ENCODE measurements at regions not wholly inside any gene's neighbourhood (a gene's known extent, or its start where the extent isn't known, plus 50 kb on each side); places are given as distances from the start of the nearest gene placed in this dataset.

DNA sequence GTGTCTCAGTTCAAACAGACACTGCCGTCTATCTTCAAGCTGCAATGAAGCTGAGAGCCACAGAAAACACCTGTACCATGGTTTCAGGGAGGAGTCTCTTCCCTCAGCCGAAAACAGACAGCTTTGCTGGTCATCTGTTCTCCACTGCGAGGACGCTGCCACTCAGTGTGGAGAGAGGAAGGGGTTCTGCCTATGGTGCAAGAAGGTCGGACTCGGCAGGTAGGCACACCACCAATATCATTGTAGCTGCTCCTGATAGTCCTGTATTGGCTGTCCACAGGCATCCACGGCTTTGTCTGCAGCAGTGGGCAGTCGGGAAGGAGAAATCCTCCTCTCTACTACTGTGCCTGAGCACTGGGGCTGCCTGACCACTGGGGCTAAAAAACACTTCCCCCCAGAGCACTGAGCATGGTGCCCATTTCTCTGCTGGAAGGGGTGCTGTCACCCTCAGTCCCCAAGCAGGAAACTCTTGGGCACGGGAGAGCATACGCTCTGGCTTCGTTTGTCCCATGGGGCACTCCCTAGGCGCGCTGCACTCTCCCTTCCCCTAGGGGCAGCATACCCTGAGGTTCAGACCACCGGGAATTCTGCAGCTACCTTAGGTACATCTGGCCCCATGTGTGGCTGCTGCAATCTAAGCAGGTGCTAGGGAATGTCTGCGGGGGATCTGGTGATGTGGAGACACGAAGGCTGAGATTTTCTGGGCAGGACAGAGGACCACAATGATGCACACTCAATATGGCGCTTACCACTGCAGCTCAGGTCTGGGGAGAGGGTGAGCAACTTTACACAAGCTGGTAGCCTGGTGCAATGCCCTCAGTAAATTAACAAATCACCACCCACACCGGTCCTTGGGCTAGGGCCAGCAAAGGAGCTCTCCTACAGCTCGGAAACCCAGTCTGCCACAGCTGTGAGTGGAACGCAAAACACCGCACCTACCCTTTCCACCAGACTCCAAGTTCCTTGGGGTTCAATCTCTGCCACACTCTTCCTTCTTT lies 880.9 kb upstream of the SEMA6A start:
- H3K9me3 ChIP-seq (ENCODE audit: control insufficient read depth in 4 of 4, insufficient read depth in 3 of 4, low read length in 3 of 4), result no peaks in the 10 kb centered on the region
- no peaks in the 10 kb centered on the region for H3K27me3 ChIP-seq (ENCODE audit: control insufficient read depth in 3 of 3, insufficient read depth in 3 of 3, low read length in 2 of 3)
- peaks cover 0 to 3% (median 0%) of the 10 kb centered on the region in 5 donors for H3K4me1 ChIP-seq (ENCODE audit: control insufficient read depth in 5 of 5, insufficient read depth in 5 of 5, low read length in 5 of 5)
- no peak overlapping the region for H3K4me3 ChIP-seq
- DNase-seq (peak in 1 of 3 donors; percentile 14), ATAC-seq (ENCODE audit: insufficient read depth, low FRiP score) (no peak)
- no peak overlapping the region for H3K9ac ChIP-seq (ENCODE audit: insufficient read depth in 1 of 2, low read length in 2 of 2)
- H3K27ac ChIP-seq (ENCODE audit: low read depth in 1 of 2, low read length in 1 of 2), result no peak overlapping the region
- H3K36me3 ChIP-seq (ENCODE audit: control insufficient read depth in 4 of 4, insufficient read depth in 4 of 4, low read length in 4 of 4), result no peaks in the 10 kb centered on the region
- 47 to 55% methylated on average over 21 of the region's 21 CpGs for WGBS, 2 donors
- TF ChIP-seq, protein P1, sequence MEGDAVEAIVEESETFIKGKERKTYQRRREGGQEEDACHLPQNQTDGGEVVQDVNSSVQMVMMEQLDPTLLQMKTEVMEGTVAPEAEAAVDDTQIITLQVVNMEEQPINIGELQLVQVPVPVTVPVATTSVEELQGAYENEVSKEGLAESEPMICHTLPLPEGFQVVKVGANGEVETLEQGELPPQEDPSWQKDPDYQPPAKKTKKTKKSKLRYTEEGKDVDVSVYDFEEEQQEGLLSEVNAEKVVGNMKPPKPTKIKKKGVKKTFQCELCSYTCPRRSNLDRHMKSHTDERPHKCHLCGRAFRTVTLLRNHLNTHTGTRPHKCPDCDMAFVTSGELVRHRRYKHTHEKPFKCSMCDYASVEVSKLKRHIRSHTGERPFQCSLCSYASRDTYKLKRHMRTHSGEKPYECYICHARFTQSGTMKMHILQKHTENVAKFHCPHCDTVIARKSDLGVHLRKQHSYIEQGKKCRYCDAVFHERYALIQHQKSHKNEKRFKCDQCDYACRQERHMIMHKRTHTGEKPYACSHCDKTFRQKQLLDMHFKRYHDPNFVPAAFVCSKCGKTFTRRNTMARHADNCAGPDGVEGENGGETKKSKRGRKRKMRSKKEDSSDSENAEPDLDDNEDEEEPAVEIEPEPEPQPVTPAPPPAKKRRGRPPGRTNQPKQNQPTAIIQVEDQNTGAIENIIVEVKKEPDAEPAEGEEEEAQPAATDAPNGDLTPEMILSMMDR (IDR thresholded peaks at IDR 0.05; ENCODE audit: control extremely low read depth, extremely low read depth), result no peak

DNA sequence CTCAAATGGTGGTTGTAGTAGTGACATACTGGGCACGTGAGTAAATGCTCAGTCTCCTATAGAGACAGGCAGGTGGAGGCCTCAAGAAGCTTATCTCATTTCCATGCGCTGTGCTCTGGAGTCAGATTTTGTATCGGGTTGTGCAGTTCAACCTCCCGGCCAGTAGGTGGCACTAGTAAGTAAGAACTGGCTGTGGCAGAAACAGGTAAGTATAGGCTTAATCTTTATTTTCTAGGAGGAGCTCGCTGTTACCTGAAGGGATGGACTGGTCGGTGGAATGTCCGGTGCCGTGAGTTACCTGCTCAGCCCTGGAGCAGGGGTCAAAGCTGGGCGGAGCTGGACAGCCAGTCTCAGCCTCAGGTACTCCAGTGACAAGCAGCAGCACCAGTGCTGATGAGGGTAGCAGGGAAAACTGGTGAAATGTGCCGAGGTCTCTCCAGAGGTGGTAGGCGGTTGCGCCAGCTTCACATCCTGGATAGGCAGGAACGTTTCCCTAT lies 880.1 kb upstream of the SEMA6A start:
- no peaks in the 10 kb centered on the region for H3K36me3 ChIP-seq (ENCODE audit: control insufficient read depth in 4 of 4, insufficient read depth in 4 of 4, low read length in 4 of 4)
- no peaks in the 10 kb centered on the region for H3K9me3 ChIP-seq (ENCODE audit: control insufficient read depth in 4 of 4, insufficient read depth in 3 of 4, low read length in 3 of 4)
- 15 to 32% methylated on average over 13 of the region's 13 CpGs for WGBS, 2 donors
- H3K27me3 ChIP-seq (ENCODE audit: control insufficient read depth in 3 of 3, insufficient read depth in 3 of 3, low read length in 2 of 3), result no peaks in the 10 kb centered on the region
- peak overlapping the region; percentile 39 for H3K4me3 ChIP-seq
- DNase-seq, result peak; percentile 25 to 42 (median 32)
- TF ChIP-seq, protein P1 (IDR thresholded peaks at IDR 0.05; ENCODE audit: control extremely low read depth, extremely low read depth), result peak; percentile 46
- no peak overlapping the region for H3K27ac ChIP-seq (ENCODE audit: low read depth in 1 of 2, low read length in 1 of 2)
- peak; percentile 83 for ATAC-seq (ENCODE audit: insufficient read depth, low FRiP score)
- no peak overlapping the region for H3K9ac ChIP-seq (ENCODE audit: insufficient read depth in 1 of 2, low read length in 2 of 2)
- peaks cover 0 to 3% (median 0%) of the 10 kb centered on the region in 5 donors for H3K4me1 ChIP-seq (ENCODE audit: control insufficient read depth in 5 of 5, insufficient read depth in 5 of 5, low read length in 5 of 5)

DNA sequence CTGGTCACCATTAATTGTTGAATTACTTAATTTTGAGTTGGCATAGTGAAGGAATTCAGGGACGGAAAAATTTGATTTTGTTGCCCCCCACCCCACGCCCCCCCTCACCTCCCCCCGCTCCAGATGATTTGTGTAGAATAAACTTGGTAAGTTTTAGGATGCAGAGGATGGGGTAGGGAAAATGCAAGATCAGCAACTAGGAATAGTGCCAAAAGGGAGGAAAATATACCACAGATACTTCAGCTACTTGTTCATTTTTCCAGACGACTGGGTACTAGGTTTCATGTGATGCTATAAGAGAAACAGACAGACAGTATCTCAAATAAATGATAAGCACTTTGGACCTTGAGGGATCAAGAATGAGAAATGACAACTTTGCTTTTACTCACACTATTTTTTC lies 862.2 kb upstream of the SEMA6A start:
- H3K4me1 ChIP-seq (ENCODE audit: control insufficient read depth in 5 of 5, insufficient read depth in 5 of 5, low read length in 5 of 5), result peaks cover 0 to 9% (median 0%) of the 10 kb centered on the region in 5 donors
- DNase-seq (no peak), ATAC-seq (ENCODE audit: insufficient read depth, low FRiP score) (no peak)
- TF ChIP-seq, protein P1 (IDR thresholded peaks at IDR 0.05; ENCODE audit: control extremely low read depth, extremely low read depth), result no peak
- no peak overlapping the region for H3K9ac ChIP-seq (ENCODE audit: insufficient read depth in 1 of 2, low read length in 2 of 2)
- no peak overlapping the region for H3K4me3 ChIP-seq
- 83 to 88% methylated on average over 4 of the region's 4 CpGs for WGBS, 2 donors
- no peaks in the 10 kb centered on the region for H3K36me3 ChIP-seq (ENCODE audit: control insufficient read depth in 4 of 4, insufficient read depth in 4 of 4, low read length in 4 of 4)
- no peak overlapping the region for H3K27ac ChIP-seq (ENCODE audit: low read depth in 1 of 2, low read length in 1 of 2)
- H3K9me3 ChIP-seq (ENCODE audit: control insufficient read depth in 4 of 4, insufficient read depth in 3 of 4, low read length in 3 of 4), result no peaks in the 10 kb centered on the region
- no peaks in the 10 kb centered on the region for H3K27me3 ChIP-seq (ENCODE audit: control insufficient read depth in 3 of 3, insufficient read depth in 3 of 3, low read length in 2 of 3)
